ENCODE measurements at regions not wholly inside any gene's neighbourhood (a gene's known extent, or its start where the extent isn't known, plus 50 kb on each side); places are given as distances from the start of the nearest gene placed in this dataset.

GRCh38 chr14:71588028-71588427, 344.2 kb upstream of the RGS6 start:
- TF ChIP-seq CHAMP1 (IDR thresholded peaks at IDR 0.05) (no peak), ZHX1 (conservative IDR thresholded peaks at IDR 0.05; ENCODE audit: low read length) (no peak), MED1 (CRISPR knock-in tag; IDR thresholded peaks at IDR 0.05; ENCODE audit: borderline replicate concordance) (no peak), CHD2 (IDR thresholded peaks at IDR 0.05; ENCODE audit: low read depth, low read length) (no peak), POLR2AphosphoS5 (IDR thresholded peaks at IDR 0.05; ENCODE audit: control insufficient read depth, insufficient read depth, low read depth, low read length) (no peak), CAMTA2 (CRISPR knock-in tag; conservative IDR thresholded peaks at IDR 0.05) (no peak), POLR3A (IDR thresholded peaks at IDR 0.05; ENCODE audit: borderline replicate concordance, extremely low read depth, insufficient read depth, insufficient read length) (no peak), CBX2 (IDR thresholded peaks at IDR 0.05; ENCODE audit: insufficient read depth, low read length, poor library complexity, severe bottlenecking) (no peak), CREB1 (IDR thresholded peaks at IDR 0.05) (no peak), CREB1 (CRISPR knock-in tag; IDR thresholded peaks at IDR 0.05) (no peak)

Measured in K562 (cell line).